ENCODE measurements at regions not wholly inside any gene's neighbourhood (a gene's known extent, or its start where the extent isn't known, plus 50 kb on each side); places are given as distances from the start of the nearest gene placed in this dataset.
"Not testable (repeated sequence)": the region's sequence is repeated elsewhere in the genome, so short reads cannot be mapped to it uniquely, and the experiment has no call there.

DNA sequence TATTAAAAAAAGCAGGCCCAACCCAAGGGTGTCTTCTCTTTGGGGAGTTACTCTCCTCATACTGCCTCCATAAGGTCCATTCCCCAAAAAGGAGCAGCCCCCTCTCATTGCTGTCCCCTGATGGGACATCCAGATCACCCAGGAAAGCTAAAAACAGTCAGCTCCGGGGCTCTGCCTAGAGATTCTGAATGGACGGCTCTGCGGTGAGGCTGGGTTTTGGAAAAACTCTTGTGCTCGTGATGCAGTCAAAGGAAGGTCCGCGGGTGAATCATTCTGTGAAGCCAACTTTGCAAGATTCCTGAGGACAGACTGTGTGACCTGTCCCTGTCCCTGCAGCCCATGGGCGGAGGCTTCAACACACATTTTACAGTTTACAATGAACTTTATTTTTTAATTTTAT lies 351.5 kb downstream of the TYW1 start (continued):
- TF ChIP-seq, protein P1, sequence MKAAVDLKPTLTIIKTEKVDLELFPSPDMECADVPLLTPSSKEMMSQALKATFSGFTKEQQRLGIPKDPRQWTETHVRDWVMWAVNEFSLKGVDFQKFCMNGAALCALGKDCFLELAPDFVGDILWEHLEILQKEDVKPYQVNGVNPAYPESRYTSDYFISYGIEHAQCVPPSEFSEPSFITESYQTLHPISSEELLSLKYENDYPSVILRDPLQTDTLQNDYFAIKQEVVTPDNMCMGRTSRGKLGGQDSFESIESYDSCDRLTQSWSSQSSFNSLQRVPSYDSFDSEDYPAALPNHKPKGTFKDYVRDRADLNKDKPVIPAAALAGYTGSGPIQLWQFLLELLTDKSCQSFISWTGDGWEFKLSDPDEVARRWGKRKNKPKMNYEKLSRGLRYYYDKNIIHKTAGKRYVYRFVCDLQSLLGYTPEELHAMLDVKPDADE (IDR thresholded peaks at IDR 0.05) = no peak
- TF ChIP-seq NANOG (IDR thresholded peaks at IDR 0.05; ENCODE audit: borderline replicate concordance) = no peak
- TF ChIP-seq CREB1 (CRISPR knock-in tag; IDR thresholded peaks at IDR 0.05; ENCODE audit: low read depth) = no peak
- TF ChIP-seq EZH2 (IDR thresholded peaks at IDR 0.05; ENCODE audit: low read depth, unreplicated experiment) = no peak
- TF ChIP-seq JUNB (IDR thresholded peaks at IDR 0.05; ENCODE audit: unreplicated experiment) = no peak
- TF ChIP-seq, protein P2, sequence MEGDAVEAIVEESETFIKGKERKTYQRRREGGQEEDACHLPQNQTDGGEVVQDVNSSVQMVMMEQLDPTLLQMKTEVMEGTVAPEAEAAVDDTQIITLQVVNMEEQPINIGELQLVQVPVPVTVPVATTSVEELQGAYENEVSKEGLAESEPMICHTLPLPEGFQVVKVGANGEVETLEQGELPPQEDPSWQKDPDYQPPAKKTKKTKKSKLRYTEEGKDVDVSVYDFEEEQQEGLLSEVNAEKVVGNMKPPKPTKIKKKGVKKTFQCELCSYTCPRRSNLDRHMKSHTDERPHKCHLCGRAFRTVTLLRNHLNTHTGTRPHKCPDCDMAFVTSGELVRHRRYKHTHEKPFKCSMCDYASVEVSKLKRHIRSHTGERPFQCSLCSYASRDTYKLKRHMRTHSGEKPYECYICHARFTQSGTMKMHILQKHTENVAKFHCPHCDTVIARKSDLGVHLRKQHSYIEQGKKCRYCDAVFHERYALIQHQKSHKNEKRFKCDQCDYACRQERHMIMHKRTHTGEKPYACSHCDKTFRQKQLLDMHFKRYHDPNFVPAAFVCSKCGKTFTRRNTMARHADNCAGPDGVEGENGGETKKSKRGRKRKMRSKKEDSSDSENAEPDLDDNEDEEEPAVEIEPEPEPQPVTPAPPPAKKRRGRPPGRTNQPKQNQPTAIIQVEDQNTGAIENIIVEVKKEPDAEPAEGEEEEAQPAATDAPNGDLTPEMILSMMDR (conservative IDR thresholded peaks at IDR 0.05; ENCODE audit: low read depth in 2 of 2) = no peak
- TF ChIP-seq STAT1 (IDR thresholded peaks at IDR 0.05; ENCODE audit: unreplicated experiment) = no peak

DNA sequence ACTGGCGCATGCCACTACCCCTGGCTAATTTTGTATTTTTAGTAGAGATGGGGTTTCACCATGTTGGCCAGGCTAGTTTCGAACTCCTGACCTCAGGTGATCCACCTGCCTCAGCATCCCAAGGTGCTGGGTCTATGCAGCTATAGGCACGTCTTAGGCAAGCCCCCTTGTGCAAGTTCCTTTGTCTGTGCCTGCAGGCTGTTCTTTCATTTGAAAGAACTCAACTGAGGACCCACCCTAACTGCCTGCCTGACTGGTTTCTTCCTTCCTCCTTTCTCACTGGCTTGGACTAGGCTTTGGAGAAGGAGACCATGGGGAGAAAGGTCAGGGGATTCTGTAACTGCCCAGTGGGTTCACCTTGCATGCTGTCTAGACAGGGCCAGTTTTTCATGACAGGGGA lies 361.0 kb downstream of the TYW1 start:
- not testable (repeated sequence) for ATAC-seq

DNA sequence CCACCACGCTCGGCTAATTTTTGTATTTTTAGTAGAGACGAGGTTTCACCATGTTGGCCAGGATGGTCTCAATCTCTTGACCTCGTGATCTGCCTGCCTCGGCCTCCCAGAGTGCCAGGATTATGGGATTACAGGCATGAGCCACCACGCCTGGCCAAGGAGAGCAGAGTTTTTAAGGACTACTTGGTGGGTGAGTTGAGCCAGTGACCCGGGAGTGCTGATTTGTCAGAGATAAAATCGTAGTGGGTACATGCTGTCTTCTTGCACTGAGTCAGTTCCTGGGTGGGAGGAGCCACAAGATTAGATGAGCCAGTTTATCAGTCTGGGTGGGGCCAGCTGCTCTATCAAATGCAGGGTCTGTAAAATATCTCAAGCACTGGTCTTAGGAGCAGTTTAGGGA lies 361.7 kb downstream of the TYW1 start:
- H3F3A ChIP-seq (replicated peaks; ENCODE audit: low read depth); H2AFZ ChIP-seq; H3K36me3 Mint-ChIP-seq (ENCODE audit: low read depth); DNase-seq (ENCODE audit: low spot score); H3K4me1 Mint-ChIP-seq; H3K36me3 ChIP-seq (ENCODE audit: insufficient read depth); H3K4me1 ChIP-seq (ENCODE audit: insufficient read depth); ATAC-seq; H3K4me3 ChIP-seq; H3K27me3 ChIP-seq (ENCODE audit: insufficient read depth); H3K79me2 ChIP-seq (replicated peaks; ENCODE audit: insufficient read depth); H3K4me3 Mint-ChIP-seq; H3K27ac Mint-ChIP-seq; H4K20me1 ChIP-seq (replicated peaks; ENCODE audit: insufficient read depth); H3K9me2 ChIP-seq (ENCODE audit: insufficient read depth); H3K27ac ChIP-seq (ENCODE audit: low read depth); H3K4me2 ChIP-seq; H3K27me3 Mint-ChIP-seq (ENCODE audit: insufficient read depth, low read depth, poor library complexity): not testable (repeated sequence)
- peaks cover 53% of the 10 kb centered on the region for H3K9me3 Mint-ChIP-seq

More for the DNA sequence above, 361.0 kb downstream of the TYW1 start:
- DNase-seq (ENCODE audit: low spot score); H3K79me2 ChIP-seq (replicated peaks; ENCODE audit: insufficient read depth); H2AFZ ChIP-seq; H3K27me3 Mint-ChIP-seq (ENCODE audit: insufficient read depth, low read depth, poor library complexity); H3K36me3 Mint-ChIP-seq (ENCODE audit: low read depth); H3K4me1 ChIP-seq (ENCODE audit: insufficient read depth); H3K4me1 Mint-ChIP-seq; H3K4me3 Mint-ChIP-seq; H4K20me1 ChIP-seq (replicated peaks; ENCODE audit: insufficient read depth); H3K4me3 ChIP-seq; H3F3A ChIP-seq (replicated peaks; ENCODE audit: low read depth); H3K27me3 ChIP-seq (ENCODE audit: insufficient read depth); H3K4me2 ChIP-seq; H3K27ac ChIP-seq (ENCODE audit: low read depth); H3K27ac Mint-ChIP-seq; H3K36me3 ChIP-seq (ENCODE audit: insufficient read depth); H3K9me2 ChIP-seq (ENCODE audit: insufficient read depth): not testable (repeated sequence)
- peaks cover 48% of the 10 kb centered on the region for H3K9me3 Mint-ChIP-seq

DNA sequence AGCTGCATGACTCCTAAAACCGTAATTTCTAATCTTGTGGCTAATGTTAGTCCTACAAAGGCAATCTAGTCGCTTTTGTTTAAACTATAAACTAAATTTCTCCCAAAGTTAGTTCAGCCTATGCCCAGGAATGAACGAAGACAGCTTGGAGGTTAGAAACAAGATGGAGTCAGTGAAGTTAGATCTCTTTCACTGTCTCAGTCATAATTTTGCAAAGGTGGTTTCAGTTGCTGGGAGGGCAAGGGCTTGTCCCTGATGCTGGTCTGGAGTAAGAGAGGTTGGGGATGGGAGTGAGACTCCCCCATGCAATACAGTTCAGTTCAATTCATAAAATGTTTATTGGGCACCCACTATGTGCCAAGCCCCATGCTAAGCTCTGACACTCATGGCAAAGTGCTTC lies 362.1 kb downstream of the TYW1 start:
- not testable (repeated sequence) for ATAC-seq; H3F3A ChIP-seq (replicated peaks; ENCODE audit: low read depth)

More for the DNA sequence above, 362.1 kb downstream of the TYW1 start:
- not testable (repeated sequence) for H2AFZ ChIP-seq; H3K27me3 Mint-ChIP-seq (ENCODE audit: insufficient read depth, low read depth, poor library complexity); H3K9me2 ChIP-seq (ENCODE audit: insufficient read depth); H4K20me1 ChIP-seq (replicated peaks; ENCODE audit: insufficient read depth); H3K27me3 ChIP-seq (ENCODE audit: insufficient read depth); H3K4me3 Mint-ChIP-seq; H3K4me2 ChIP-seq; H3K27ac Mint-ChIP-seq; H3K4me1 ChIP-seq (ENCODE audit: insufficient read depth); H3K36me3 ChIP-seq (ENCODE audit: insufficient read depth); DNase-seq (ENCODE audit: low spot score); H3K36me3 Mint-ChIP-seq (ENCODE audit: low read depth); H3K4me3 ChIP-seq; H3K27ac ChIP-seq (ENCODE audit: low read depth); H3K79me2 ChIP-seq (replicated peaks; ENCODE audit: insufficient read depth); H3K4me1 Mint-ChIP-seq
- H3K9me3 Mint-ChIP-seq = peaks cover 57% of the 10 kb centered on the region
